Gastroesophageal sphincter (tissue), 3 donors: ENCODE measurements at regions not wholly inside any gene's neighbourhood (a gene's known extent, or its start where the extent isn't known, plus 50 kb on each side); places are given as distances from the start of the nearest gene placed in this dataset.

ENCODE experiments used
- CTCF ChIP-seq, 4 experiments: fragments of 200-600 bp in 2 of 4; fragments of 450-650 bp in 2 of 4; sonication (generic) in 1 of 4; IDR thresholded peaks; one replicate each; pipeline ENCODE4 v1.5.1; 2017 to 2019; ENCODE audit warnings: antibody characterized with exemption in 4 of 4, mild to moderate bottlenecking in 2 of 4, moderate library complexity in 2 of 4
- EP300 ChIP-seq: sonication (generic); formaldehyde crosslinking; IDR thresholded peaks from one replicate; pipeline ENCODE4 v1.6.1; 2017; ENCODE audit warnings: antibody characterized with exemption, mild to moderate bottlenecking
- POLR2A ChIP-seq, 2 donors: fragments of 450-650 bp; IDR thresholded peaks; one replicate each; pipeline ENCODE4 v1.6.1; 2017; ENCODE audit warnings: antibody characterized with exemption in 2 of 2, mild to moderate bottlenecking in 2 of 2, moderate library complexity in 1 of 2

DNA sequence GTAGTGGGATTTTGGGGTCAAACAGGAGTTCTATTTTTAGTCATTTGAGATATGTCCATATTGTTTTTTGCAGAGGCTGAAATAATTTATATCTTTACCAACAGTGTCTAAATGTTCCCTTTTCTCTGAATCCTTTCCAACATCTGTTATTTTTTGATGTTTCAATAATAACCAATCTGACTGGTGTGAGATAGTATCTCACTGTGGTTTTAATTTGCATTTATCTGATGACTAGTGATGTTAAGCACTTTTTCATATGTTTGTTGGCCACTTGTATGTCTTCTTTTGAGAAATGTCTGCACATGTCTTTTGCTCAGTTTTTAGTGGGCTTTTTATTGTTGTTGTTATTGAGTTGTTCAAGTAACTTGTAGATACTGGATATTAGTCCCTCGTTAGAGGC, 1325.0 kb downstream of the BRINP3 start:
- no peak for TF ChIP-seq CTCF (IDR thresholded peaks at IDR 0.05)
- no peak for TF ChIP-seq EP300
- TF ChIP-seq POLR2A (IDR thresholded peaks at IDR 0.05), result no peak
